IMR-90 (cell line): ENCODE measurements at regions not wholly inside any gene's neighbourhood (a gene's known extent, or its start where the extent isn't known, plus 50 kb on each side); places are given as distances from the start of the nearest gene placed in this dataset.

Experiments
- ATAC-seq: fragments of 200-7000 bp; cut with Tn5 transposase; 2 replicates; pipeline ENCODE4 v1.9.1; 2020; ENCODE audit warnings: low read depth, mild to moderate bottlenecking, moderate library complexity
- BruUV-seq: library from RNA; stranded (reverse); fragments of 400-500 nt; replicated peaks from 2 replicates; lab custom pipeline; 2021; lab: Mats Ljungman, UMichigan
- CTCF ChIA-PET: fragments of 300-600 bp; formaldehyde crosslinking; extraction: SDS; loops from one replicate; lab custom pipeline; 2021; ENCODE audit warnings: antibody characterized with exemption; lab: Yijun Ruan, JAX
- POLR2A ChIA-PET: fragments of 300-600 bp; sonication (Branson Sonifier 250); formaldehyde crosslinking; loops from one replicate; lab custom pipeline; 2022; ENCODE audit warnings: antibody characterized with exemption; ENCODE audit not compliant: unreplicated experiment; lab: Charles Lee
- DNase-seq: peaks from one replicate; pipeline ENCODE4 v3.0.0; 2013
- H2AFZ ChIP-seq: replicated peaks from 2 replicates; pipeline ENCODE3; 2013; ENCODE audit warnings: low read length, mild to moderate bottlenecking; ENCODE audit not compliant: poor library complexity
- H2AK5ac ChIP-seq: 2 replicates; pipeline ENCODE4 v1.6.1; 2013; ENCODE audit warnings: low read depth, low read length, inconsistent platforms
- H2AK9ac ChIP-seq: replicated peaks from 2 replicates; pipeline ENCODE3; 2013; ENCODE audit warnings: mild to moderate bottlenecking, low read depth, low read length, moderate library complexity; ENCODE audit not compliant: poor library complexity
- H2BK120ac ChIP-seq: 2 replicates; pipeline ENCODE4 v1.6.1; 2013; ENCODE audit warnings: low read depth, low read length, inconsistent platforms
- H2BK15ac ChIP-seq: 3 replicates; pipeline ENCODE4 v1.6.1; 2013; ENCODE audit warnings: low read depth, low read length, inconsistent platforms
- H2BK20ac ChIP-seq: 2 replicates; pipeline ENCODE4 v1.6.1; 2013; ENCODE audit warnings: low read depth, mild to moderate bottlenecking, inconsistent platforms, low read length, moderate library complexity
- H2BK5ac ChIP-seq: 2 replicates; pipeline ENCODE4 v1.6.1; 2013; ENCODE audit warnings: mild to moderate bottlenecking, low read depth, low read length, inconsistent platforms; ENCODE audit not compliant: poor library complexity, severe bottlenecking
- H3K14ac ChIP-seq: replicated peaks from 2 replicates; pipeline ENCODE4 v1.6.1; 2013; ENCODE audit warnings: low read depth, low read length, inconsistent platforms
- H3K18ac ChIP-seq: 2 replicates; pipeline ENCODE4 v1.6.1; 2013; ENCODE audit warnings: low read depth, low read length, control low read depth
- H3K23ac ChIP-seq: 2 replicates; pipeline ENCODE4 v1.6.1; 2013; ENCODE audit warnings: low read depth, low read length, inconsistent platforms
- H3K27ac ChIP-seq: 2 replicates; pipeline ENCODE4 v1.5.1; 2013; ENCODE audit warnings: mild to moderate bottlenecking, control low read depth, low read length; ENCODE audit not compliant: insufficient read depth
- H3K27me3 ChIP-seq: 2 replicates; pipeline ENCODE4 v1.6.1; 2013; ENCODE audit warnings: low read length; ENCODE audit not compliant: control insufficient read depth, insufficient read depth
- H3K36me3 ChIP-seq: 2 replicates; pipeline ENCODE4 v1.6.1; 2013; ENCODE audit warnings: low read length, mixed read lengths; ENCODE audit not compliant: control insufficient read depth, insufficient read depth
- H3K4ac ChIP-seq: 2 replicates; pipeline ENCODE4 v1.6.1; 2013; ENCODE audit warnings: low read depth, low read length, inconsistent platforms
- H3K4me1 ChIP-seq: 2 replicates; pipeline ENCODE4 v1.6.1; 2013; ENCODE audit warnings: low read length, mixed read lengths; ENCODE audit not compliant: control insufficient read depth, insufficient read depth
- H3K4me2 ChIP-seq: 2 replicates; pipeline ENCODE4 v1.6.1; 2013; ENCODE audit warnings: low read depth, mild to moderate bottlenecking, control low read depth, low read length, moderate library complexity
- H3K4me3 ChIP-seq: 2 replicates; pipeline ENCODE4 v1.5.1; 2013; ENCODE audit warnings: low read depth, mild to moderate bottlenecking, control low read depth, low read length, moderate library complexity; ENCODE audit not compliant: insufficient read depth
- H3K56ac ChIP-seq: 2 replicates; pipeline ENCODE4 v1.6.1; 2013; ENCODE audit warnings: low read length, inconsistent platforms; ENCODE audit not compliant: insufficient read depth; ENCODE audit errors: extremely low read depth
- H3K79me1 ChIP-seq, 2 experiments: 2 replicates each; pipeline ENCODE4 v1.6.1; 2013; ENCODE audit warnings: low read length in 2 of 2, inconsistent platforms in 1 of 2, low read depth in 1 of 2
- H3K9ac ChIP-seq: 2 replicates; pipeline ENCODE4 v1.6.1; 2013; ENCODE audit warnings: low read depth, low read length, control low read depth
- H3K9me1 ChIP-seq: 2 replicates; pipeline ENCODE4 v1.6.1; 2013; ENCODE audit warnings: low read length, inconsistent platforms; ENCODE audit not compliant: insufficient read depth
- H3K9me3 ChIP-seq: 2 replicates; pipeline ENCODE4 v1.6.1; 2013; ENCODE audit warnings: low read length; ENCODE audit not compliant: control insufficient read depth, insufficient read depth
- H4K20me1 ChIP-seq: 2 replicates; pipeline ENCODE4 v1.6.1; 2013; ENCODE audit warnings: low read length, inconsistent platforms; ENCODE audit not compliant: insufficient read depth
- H4K5ac ChIP-seq: 2 replicates; pipeline ENCODE4 v1.6.1; 2013; ENCODE audit warnings: mild to moderate bottlenecking, low read depth, low read length, control low read depth
- H4K8ac ChIP-seq, 2 experiments: 2 replicates each; pipeline ENCODE4 v1.6.1; 2013; ENCODE audit warnings: low read depth in 2 of 2, low read length in 2 of 2, control low read depth in 1 of 2, inconsistent platforms in 1 of 2
- H4K91ac ChIP-seq: 2 replicates; pipeline ENCODE4 v1.6.1; 2013; ENCODE audit warnings: low read depth, low read length, inconsistent platforms; ENCODE audit not compliant: insufficient read depth
- BHLHE40 ChIP-seq: fragments of 150-350 bp; IDR thresholded peaks from 2 replicates; pipeline ENCODE4 v1.6.1; 2016; ENCODE audit warnings: mild to moderate bottlenecking, low read depth, low read length
- CEBPB ChIP-seq: IDR thresholded peaks from 2 replicates; pipeline ENCODE4 v1.6.1; 2012; ENCODE audit warnings: low read depth, low read length, improper control_type of control experiment
- FOS ChIP-seq: fragments of 150-350 bp; IDR thresholded peaks from 2 replicates; pipeline ENCODE4 v1.6.1; 2016; ENCODE audit warnings: low read depth, low read length
- MXI1 ChIP-seq: IDR thresholded peaks from 2 replicates; pipeline ENCODE4 v1.6.1; 2012; ENCODE audit warnings: low read depth, mild to moderate bottlenecking, low read length, moderate library complexity, borderline replicate concordance
- RCOR1 ChIP-seq: IDR thresholded peaks from 2 replicates; pipeline ENCODE4 v1.6.1; 2012; ENCODE audit warnings: mild to moderate bottlenecking, low read length, improper control_type of control experiment; ENCODE audit not compliant: insufficient replicate concordance
- RFX5 ChIP-seq: IDR thresholded peaks from 2 replicates; pipeline ENCODE4 v1.8.0; 2012; ENCODE audit warnings: low read depth, mild to moderate bottlenecking, low read length, moderate library complexity
- USF2 ChIP-seq: fragments of 150-350 bp; IDR thresholded peaks from 2 replicates; pipeline ENCODE4 v1.6.1; 2017; ENCODE audit warnings: mild to moderate bottlenecking, antibody characterized with exemption, low read length, low read depth
- WGBS, 2 experiments: methylation state at CpG; one replicate each; pipeline versions ENCODE4 v1.1.5 to v1.1.7; 2013; ENCODE audit warnings: missing lambda C conversion rate in 2 of 2; ENCODE audit not compliant: insufficient read length in 1 of 2; ENCODE audit errors: extremely low coverage in 2 of 2; 5-methylcytosine and 5-hydroxymethylcytosine counted together
- dilution Hi-C: fragments of 300-500 bp; cut with HindIII; formaldehyde crosslinking; loops from one replicate; pipeline ENCODE4 v1.14.3; 2018; ENCODE audit warnings: low sequenced_read_pairs; ENCODE audit not compliant: unreplicated experiment
- in situ Hi-C: fragments of 300-500 bp; cut with MboI; formaldehyde crosslinking; loops from 3 replicates; pipeline ENCODE4 v1.14.3; 2019; ENCODE audit warnings: low sequenced_read_pairs, inconsistent platforms, mixed read lengths
- intact Hi-C: fragments of 100-400 bp; cut with micrococcal nuclease; formaldehyde crosslinking; loops from 2 replicates; pipeline ENCODE4 v1.10.0; 2022

GRCh38 chr2:51903728-51904127 lies 871.8 kb upstream of the NRXN1 start:
- Histone ChIP-seq H4K8ac (no peak overlapping the region), H3K4me1 (no peaks in the 10 kb centered on the region), H2AK5ac (no peak overlapping the region), H3K79me1 (no peaks in the 10 kb centered on the region), H2BK15ac (no peak overlapping the region), H3K18ac (no peak overlapping the region), H3K9me3 (no peaks in the 10 kb centered on the region), H3K4ac (no peak overlapping the region), H2AK9ac (no peak overlapping the region), H3K27ac (no peak overlapping the region), H2AFZ (no peak overlapping the region), H4K20me1 (no peaks in the 10 kb centered on the region), H2BK20ac (no peak overlapping the region), H3K56ac (no peak overlapping the region), H2BK120ac (no peak overlapping the region), H3K27me3 (no peaks in the 10 kb centered on the region), H3K9ac (no peak overlapping the region), H2BK5ac (no peak overlapping the region), H3K14ac (no peak overlapping the region), H3K23ac (no peak overlapping the region), H4K91ac (no peak overlapping the region), H3K4me3 (no peak overlapping the region), H3K9me1 (no peaks in the 10 kb centered on the region), H3K4me2 (no peak overlapping the region), H3K36me3 (no peaks in the 10 kb centered on the region), H4K5ac (no peak overlapping the region)
- TF ChIP-seq BHLHE40: no peak
- TF ChIP-seq FOS: no peak
- no peak for TF ChIP-seq USF2
- TF ChIP-seq RFX5: no peak
- peak; percentile 4; the same call in 1 of the 2 replicates for TF ChIP-seq CEBPB
- TF ChIP-seq MXI1: no peak
- TF ChIP-seq RCOR1: no peak
- BruUV-seq: no TSS peak
- ChIA-PET CTCF (no interaction called here), POLR2A (no interaction called here)
- DNase-seq (no peak), ATAC-seq (no peak)
- in situ Hi-C loops: no loop called here
- dilution Hi-C loops: no loop called here
- no CpG with 5 or more reads among the region's 1 CpG for WGBS, 2 experiments
- intact Hi-C loops: no loop called here
